HCT116 (cell line): ENCODE measurements at regions not wholly inside any gene's neighbourhood (a gene's known extent, or its start where the extent isn't known, plus 50 kb on each side); places are given as distances from the start of the nearest gene placed in this dataset.
A peak's percentile ranks its signal among the peaks of the same experiment; 100 is the strongest.

Experiments used
- ATAC-seq: fragments of 200-7000 bp; cut with Tn5 transposase; 2 replicates; pipeline ENCODE4 v1.9.1; 2020; ENCODE audit warnings: mild to moderate bottlenecking, moderate library complexity
- BruUV-seq: library from RNA; stranded (reverse); fragments of 400-500 nt; replicated peaks from 2 replicates; lab custom pipeline; 2021; lab: Mats Ljungman, UMichigan
- CTCF ChIA-PET: fragments of 300-600 bp; sonication (Branson Sonifier 250); formaldehyde crosslinking; loops from one replicate; lab custom pipeline; 2021; ENCODE audit warnings: antibody characterized with exemption; lab: Charles Lee
- POLR2A ChIA-PET: fragments of 300-600, 350-600 bp; sonication (Branson Sonifier 250); formaldehyde crosslinking; loops from one replicate; lab custom pipeline; 2021; ENCODE audit warnings: antibody characterized with exemption; lab: Charles Lee
- RAD21 ChIA-PET, 2 experiments: fragments of 300-600 bp; sonication (Branson Sonifier 250); formaldehyde crosslinking; loops; one replicate each; lab custom pipeline; 2023; ENCODE audit warnings: low total read pairs in 2 of 2; ENCODE audit not compliant: uncharacterized antibody in 2 of 2, unreplicated experiment in 2 of 2, low non-redundant PET in 1 of 2; lab: Charles Lee
- DNase-seq: peaks from one replicate; pipeline ENCODE4 v3.0.0-alpha.2; 2010; ENCODE audit warnings: low read depth, low spot score
- H2AFZ ChIP-seq: fragments of 200-600 bp; shearing (Covaris generic), sonication (generic); 2 replicates; pipeline ENCODE4 v1.6.1; 2017; ENCODE audit warnings: low read depth, mixed run types, mixed read lengths, antibody characterized with exemption, low read length; ENCODE audit not compliant: poor library complexity, severe bottlenecking
- H3K27ac ChIP-seq: 2 replicates; pipeline ENCODE4 v1.5.1; 2012; ENCODE audit warnings: low read depth, low read length
- H3K27me3 ChIP-seq: fragments of 200-600 bp; sonication (generic); 2 replicates; pipeline ENCODE4 v1.6.1; 2016; ENCODE audit warnings: mixed run types, low read length, mixed read lengths; ENCODE audit not compliant: insufficient read depth
- H3K36me3 ChIP-seq, 2 experiments: fragments of 200-500 bp in 1 of 2; fragments of 200-600 bp in 1 of 2; sonication (Bioruptor generic) in 1 of 2; sonication (generic) in 1 of 2; 2 replicates each; pipeline versions ENCODE4 v1.5.1 to v1.6.1; 2014 to 2016; ENCODE audit warnings: low read length in 2 of 2, inconsistent platforms in 1 of 2, mixed read lengths in 1 of 2, mixed run types in 1 of 2; ENCODE audit not compliant: insufficient read depth in 2 of 2, control insufficient read depth in 1 of 2
- H3K4me1 ChIP-seq, 2 experiments: fragments of 200-600 bp in 1 of 2; sonication (generic) in 1 of 2; 2 replicates each; pipeline versions ENCODE4 v1.5.1 to v1.6.1; 2012 to 2017; ENCODE audit warnings: low read length in 2 of 2, inconsistent platforms in 1 of 2, mild to moderate bottlenecking in 1 of 2, mixed read lengths in 1 of 2, mixed run types in 1 of 2, moderate library complexity in 1 of 2; ENCODE audit not compliant: insufficient read depth in 2 of 2, control insufficient read depth in 1 of 2
- H3K4me2 ChIP-seq: fragments of 200-600 bp; sonication (generic); 2 replicates; pipeline ENCODE4 v1.6.1; 2017; ENCODE audit warnings: mixed run types, low read length, mixed read lengths
- H3K4me3 ChIP-seq, 2 experiments: fragments of 200-600 bp in 1 of 2; sonication (generic) in 1 of 2; replicated peaks in 1 of 2; 2 replicates each; pipeline ENCODE4 v1.5.1; 2011 to 2016; ENCODE audit warnings: low read length in 2 of 2, control low read depth in 1 of 2, low read depth in 1 of 2, mild to moderate bottlenecking in 1 of 2, mixed read lengths in 1 of 2, mixed run types in 1 of 2
- H3K79me2 ChIP-seq: fragments of 200-600 bp; sonication (generic); 2 replicates; pipeline ENCODE4 v1.6.1; 2017; ENCODE audit warnings: mild to moderate bottlenecking, mixed run types, low read length, moderate library complexity, mixed read lengths; ENCODE audit not compliant: insufficient read depth
- H3K9ac ChIP-seq: fragments of 200-600 bp; sonication (generic); 2 replicates; pipeline ENCODE4 v1.6.1; 2016; ENCODE audit warnings: low read length, mixed read lengths
- H3K9me2 ChIP-seq: fragments of 200-600 bp; sonication (generic), shearing (Covaris generic); 2 replicates; pipeline ENCODE4 v1.6.1; 2017; ENCODE audit warnings: mixed run types, mild to moderate bottlenecking, moderate library complexity; ENCODE audit not compliant: insufficient read depth
- H3K9me3 ChIP-seq, 2 experiments: fragments of 200-500 bp in 1 of 2; fragments of 200-600 bp in 1 of 2; sonication (Bioruptor generic) in 1 of 2; sonication (generic) in 1 of 2; 2 replicates each; pipeline ENCODE4 v1.6.1; 2014 to 2017; ENCODE audit warnings: low read length in 2 of 2, mixed read lengths in 2 of 2, inconsistent platforms in 1 of 2, low read depth in 1 of 2, mild to moderate bottlenecking in 1 of 2, mixed run types in 1 of 2, moderate library complexity in 1 of 2; ENCODE audit not compliant: control insufficient read depth in 1 of 2, insufficient read depth in 1 of 2
- H4K20me1 ChIP-seq: fragments of 200-600 bp; sonication (generic), shearing (Covaris generic); 2 replicates; pipeline ENCODE4 v1.6.1; 2017; ENCODE audit warnings: mixed run types, mild to moderate bottlenecking, moderate library complexity; ENCODE audit not compliant: insufficient read depth
- CBX3 ChIP-seq: IDR thresholded peaks from 2 replicates; pipeline ENCODE4 v1.6.1; 2012; ENCODE audit warnings: low read depth
- ELF1 ChIP-seq: IDR thresholded peaks from 2 replicates; pipeline ENCODE4 v1.6.1; 2012; ENCODE audit warnings: low read depth, borderline replicate concordance
- FOSL1 ChIP-seq: IDR thresholded peaks from 2 replicates; pipeline ENCODE4 v1.6.1; 2012; ENCODE audit warnings: low read depth
- JUND ChIP-seq: IDR thresholded peaks from 2 replicates; pipeline ENCODE4 v1.6.1; 2012
- RAD21 ChIP-seq: IDR thresholded peaks from 2 replicates; pipeline ENCODE4 v1.6.1; 2012; ENCODE audit warnings: low read depth, mild to moderate bottlenecking
- SIN3A ChIP-seq: IDR thresholded peaks from 2 replicates; pipeline ENCODE4 v1.6.1; 2012; ENCODE audit warnings: low read depth
- SP1 ChIP-seq: IDR thresholded peaks from 2 replicates; pipeline ENCODE4 v1.6.1; 2012; ENCODE audit warnings: low read depth
- YY1 ChIP-seq: IDR thresholded peaks from 2 replicates; pipeline ENCODE4 v1.6.1; 2011; ENCODE audit warnings: low read length, low read depth, moderate library complexity, mild to moderate bottlenecking; ENCODE audit not compliant: insufficient replicate concordance; ENCODE audit errors: extremely low read depth
- intact Hi-C: fragments of 100-400 bp; cut with micrococcal nuclease; formaldehyde crosslinking; loops from 2 replicates; pipeline ENCODE4 v1.10.0; 2022
- TF ChIP-seq, protein P1 (sequence below): IDR thresholded peaks from 2 replicates; pipeline ENCODE4 v1.6.1; 2012; ENCODE audit warnings: low read depth
- TF ChIP-seq, protein P2 (sequence below), 3 experiments: fragments of 200-600 bp in 1 of 3; sonication (generic) in 1 of 3; IDR thresholded peaks in 2 of 3; conservative IDR thresholded peaks in 1 of 3; 2 replicates each; pipeline ENCODE4 v1.5.1; 2012 to 2017; ENCODE audit warnings: low read depth in 2 of 3, low read length in 2 of 3, antibody characterized with exemption in 1 of 3, borderline replicate concordance in 1 of 3, control low read depth in 1 of 3, mild to moderate bottlenecking in 1 of 3, mixed read lengths in 1 of 3, mixed run types in 1 of 3, moderate library complexity in 1 of 3; ENCODE audit not compliant: insufficient read depth in 1 of 3

DNA sequence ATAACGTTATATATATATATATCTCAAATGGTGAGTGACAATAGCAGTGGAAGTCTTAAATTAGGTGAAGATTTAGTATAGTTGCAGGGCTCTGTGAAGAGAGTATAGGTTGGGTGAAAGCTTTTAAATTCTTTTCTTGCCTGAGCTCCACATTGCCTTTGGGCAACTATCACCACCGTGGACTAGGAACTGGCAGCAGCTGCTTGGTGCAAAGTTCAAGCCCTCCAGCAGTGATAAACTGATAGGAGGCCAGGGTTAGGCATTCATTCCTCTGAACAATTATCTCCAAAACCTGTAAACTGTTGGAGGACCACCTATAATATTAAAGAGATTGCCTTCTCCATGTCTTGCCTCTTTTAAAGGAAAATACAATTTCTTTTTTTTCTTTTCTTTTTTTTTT lies 91.2 kb upstream of the ATXN7L3B start (continued):
- TF ChIP-seq JUND = no peak

DNA sequence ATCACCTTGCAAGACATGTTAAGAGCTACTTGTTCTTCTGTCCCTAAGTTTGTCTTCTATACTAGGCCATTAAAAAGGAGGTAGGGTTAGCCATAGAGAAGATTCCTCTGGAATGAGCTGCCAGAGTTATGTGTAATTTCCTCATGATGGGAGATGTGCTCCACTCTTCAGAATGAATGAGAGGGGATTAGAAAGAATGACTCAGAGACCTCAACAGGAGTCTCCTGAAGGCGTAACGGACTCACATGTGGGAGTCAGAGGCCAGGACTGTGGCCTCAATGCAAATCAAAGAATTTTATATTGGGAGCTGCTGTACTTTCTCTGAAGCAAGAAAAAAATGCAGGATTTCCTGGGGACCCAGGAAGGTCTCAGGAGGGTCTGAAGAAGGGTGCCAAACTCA lies 87.8 kb upstream of the ATXN7L3B start:
- BruUV-seq = no TSS peak
- TF ChIP-seq FOSL1 = peak; percentile 34; the same call in 1 of the 2 replicates
- TF ChIP-seq SP1 = no peak; the same call in 1 of the 2 replicates
- H3K9ac ChIP-seq = no peak overlapping the region
- H3K4me2 ChIP-seq = no peak overlapping the region
- peak; percentile 21 for DNase-seq
- intact Hi-C loops = no loop called here
- H2AFZ ChIP-seq = no peak overlapping the region
- ChIA-PET CTCF (no interaction called here), RAD21 (no interaction called here), POLR2A (no interaction called here)
- no peak overlapping the region for H3K27ac ChIP-seq
- no peaks in the 10 kb centered on the region for H3K9me2 ChIP-seq
- H3K79me2 ChIP-seq = no peaks in the 10 kb centered on the region
- H3K27me3 ChIP-seq = no peaks in the 10 kb centered on the region
- no peaks in the 10 kb centered on the region for H3K9me3 ChIP-seq
- peaks cover 0 to 6% of the 10 kb centered on the region in 2 experiments; a peak in 1 of 4 replicates for H3K4me1 ChIP-seq
- H3K4me3 ChIP-seq = no peak overlapping the region
- no peaks in the 10 kb centered on the region for H4K20me1 ChIP-seq
- ATAC-seq = peak; percentile 68; the same call in 1 of the 2 replicates
- no peaks in the 10 kb centered on the region for H3K36me3 ChIP-seq

DNA sequence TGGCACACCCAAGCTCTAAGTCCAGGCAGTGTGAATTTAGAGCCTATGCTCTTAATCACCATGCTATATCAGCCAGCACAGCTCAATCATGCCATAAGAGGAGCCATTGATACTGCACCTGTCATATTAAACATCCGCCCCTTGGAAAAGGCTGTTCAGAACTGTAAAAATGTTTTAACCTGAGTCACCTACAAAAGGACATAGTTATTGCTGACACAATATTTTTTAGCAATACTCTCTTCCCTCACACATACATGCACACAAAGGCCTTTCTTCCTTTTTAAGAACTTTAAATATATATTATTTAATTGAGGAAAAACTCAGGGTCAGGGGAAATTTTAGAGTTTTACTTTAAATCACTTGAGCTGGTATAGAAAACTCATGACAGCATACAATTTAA lies 83.5 kb upstream of the ATXN7L3B start:
- ChIA-PET RAD21 (no interaction called here), CTCF (no interaction called here), POLR2A (no interaction called here)
- no peak for TF ChIP-seq JUND
- TF ChIP-seq CBX3 = no peak
- TF ChIP-seq RAD21 = no peak
- TF ChIP-seq ELF1 = no peak
- TF ChIP-seq, protein P1, sequence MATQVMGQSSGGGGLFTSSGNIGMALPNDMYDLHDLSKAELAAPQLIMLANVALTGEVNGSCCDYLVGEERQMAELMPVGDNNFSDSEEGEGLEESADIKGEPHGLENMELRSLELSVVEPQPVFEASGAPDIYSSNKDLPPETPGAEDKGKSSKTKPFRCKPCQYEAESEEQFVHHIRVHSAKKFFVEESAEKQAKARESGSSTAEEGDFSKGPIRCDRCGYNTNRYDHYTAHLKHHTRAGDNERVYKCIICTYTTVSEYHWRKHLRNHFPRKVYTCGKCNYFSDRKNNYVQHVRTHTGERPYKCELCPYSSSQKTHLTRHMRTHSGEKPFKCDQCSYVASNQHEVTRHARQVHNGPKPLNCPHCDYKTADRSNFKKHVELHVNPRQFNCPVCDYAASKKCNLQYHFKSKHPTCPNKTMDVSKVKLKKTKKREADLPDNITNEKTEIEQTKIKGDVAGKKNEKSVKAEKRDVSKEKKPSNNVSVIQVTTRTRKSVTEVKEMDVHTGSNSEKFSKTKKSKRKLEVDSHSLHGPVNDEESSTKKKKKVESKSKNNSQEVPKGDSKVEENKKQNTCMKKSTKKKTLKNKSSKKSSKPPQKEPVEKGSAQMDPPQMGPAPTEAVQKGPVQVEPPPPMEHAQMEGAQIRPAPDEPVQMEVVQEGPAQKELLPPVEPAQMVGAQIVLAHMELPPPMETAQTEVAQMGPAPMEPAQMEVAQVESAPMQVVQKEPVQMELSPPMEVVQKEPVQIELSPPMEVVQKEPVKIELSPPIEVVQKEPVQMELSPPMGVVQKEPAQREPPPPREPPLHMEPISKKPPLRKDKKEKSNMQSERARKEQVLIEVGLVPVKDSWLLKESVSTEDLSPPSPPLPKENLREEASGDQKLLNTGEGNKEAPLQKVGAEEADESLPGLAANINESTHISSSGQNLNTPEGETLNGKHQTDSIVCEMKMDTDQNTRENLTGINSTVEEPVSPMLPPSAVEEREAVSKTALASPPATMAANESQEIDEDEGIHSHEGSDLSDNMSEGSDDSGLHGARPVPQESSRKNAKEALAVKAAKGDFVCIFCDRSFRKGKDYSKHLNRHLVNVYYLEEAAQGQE = no peak
- TF ChIP-seq YY1 = no peak
- TF ChIP-seq SIN3A = no peak
- TF ChIP-seq, protein P2, sequence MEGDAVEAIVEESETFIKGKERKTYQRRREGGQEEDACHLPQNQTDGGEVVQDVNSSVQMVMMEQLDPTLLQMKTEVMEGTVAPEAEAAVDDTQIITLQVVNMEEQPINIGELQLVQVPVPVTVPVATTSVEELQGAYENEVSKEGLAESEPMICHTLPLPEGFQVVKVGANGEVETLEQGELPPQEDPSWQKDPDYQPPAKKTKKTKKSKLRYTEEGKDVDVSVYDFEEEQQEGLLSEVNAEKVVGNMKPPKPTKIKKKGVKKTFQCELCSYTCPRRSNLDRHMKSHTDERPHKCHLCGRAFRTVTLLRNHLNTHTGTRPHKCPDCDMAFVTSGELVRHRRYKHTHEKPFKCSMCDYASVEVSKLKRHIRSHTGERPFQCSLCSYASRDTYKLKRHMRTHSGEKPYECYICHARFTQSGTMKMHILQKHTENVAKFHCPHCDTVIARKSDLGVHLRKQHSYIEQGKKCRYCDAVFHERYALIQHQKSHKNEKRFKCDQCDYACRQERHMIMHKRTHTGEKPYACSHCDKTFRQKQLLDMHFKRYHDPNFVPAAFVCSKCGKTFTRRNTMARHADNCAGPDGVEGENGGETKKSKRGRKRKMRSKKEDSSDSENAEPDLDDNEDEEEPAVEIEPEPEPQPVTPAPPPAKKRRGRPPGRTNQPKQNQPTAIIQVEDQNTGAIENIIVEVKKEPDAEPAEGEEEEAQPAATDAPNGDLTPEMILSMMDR (IDR thresholded peaks at IDR 0.05 in 2 of 3, conservative IDR thresholded peaks at IDR 0.05 in 1 of 3; ENCODE audit: borderline replicate concordance in 1 of 3, insufficient read depth in 1 of 3, low read depth in 2 of 3, low read length in 2 of 3) = no peak
- Histone ChIP-seq H3K9me3 (no peaks in the 10 kb centered on the region), H3K27me3 (no peaks in the 10 kb centered on the region), H3K27ac (no peak overlapping the region), H2AFZ (no peak overlapping the region), H3K4me2 (no peak overlapping the region), H4K20me1 (no peaks in the 10 kb centered on the region), H3K9ac (no peak overlapping the region), H3K9me2 (no peaks in the 10 kb centered on the region), H3K79me2 (no peaks in the 10 kb centered on the region), H3K4me3 (no peak overlapping the region), H3K4me1 (peaks cover 0 to 6% of the 10 kb centered on the region in 2 experiments; a peak in 1 of 4 replicates), H3K36me3 (no peaks in the 10 kb centered on the region)
- intact Hi-C loops = no loop called here
- no TSS peak for BruUV-seq
- ATAC-seq = no peak
- no peak for DNase-seq
